ENCODE measurements at regions not wholly inside any gene's neighbourhood (a gene's known extent, or its start where the extent isn't known, plus 50 kb on each side); places are given as distances from the start of the nearest gene placed in this dataset.

GRCh38 chr11:131165036-131165435 is 205.4 kb upstream of the NTM start:
- Histone ChIP-seq H2AFZ (ENCODE audit: low read length) (no peak overlapping the region), H3K4me3 (replicated peaks in 1 of 4; ENCODE audit: control extremely low read depth in 1 of 4, insufficient read depth in 1 of 4, low read depth in 3 of 4, low read length in 4 of 4) (no peak overlapping the region), H3K4me2 (ENCODE audit: extremely low read depth, insufficient read depth, low read length) (no peak overlapping the region), H3K27ac (ENCODE audit: insufficient read depth, low read length) (no peak overlapping the region), H3K4me1 (ENCODE audit: control insufficient read depth, extremely low read depth, insufficient read depth, low read length) (no peaks in the 10 kb centered on the region), H3K9me3 (ENCODE audit: control insufficient read depth, insufficient read depth, low read depth, low read length) (no peaks in the 10 kb centered on the region), H4K20me1 (ENCODE audit: control insufficient read depth, extremely low read depth, insufficient read depth, low read length) (no peaks in the 10 kb centered on the region), H3K36me3 (ENCODE audit: control insufficient read depth, insufficient read depth, low read length) (no peaks in the 10 kb centered on the region), H3K79me2 (ENCODE audit: control insufficient read depth, insufficient read depth, low read length) (no peaks in the 10 kb centered on the region), H3K27me3 (ENCODE audit: control insufficient read depth, insufficient read depth, low read length) (peaks cover 3% of the 10 kb centered on the region), H3K9ac (ENCODE audit: insufficient read depth, low read length) (no peak overlapping the region)
- no peak for DNase-seq (ENCODE audit: low read depth in 2 of 2)
- TF ChIP-seq CTCF (conservative IDR thresholded peaks at IDR 0.05 in 1 of 2, IDR thresholded peaks at IDR 0.05 in 1 of 2; ENCODE audit: low read depth in 1 of 2, low read length in 2 of 2) = no peak
- no peak for TF ChIP-seq EZH2 (IDR thresholded peaks at IDR 0.05; ENCODE audit: low read length, missing control alignments)

- Histone ChIP-seq H4K20me1 (ENCODE audit: control insufficient read depth, extremely low read depth, insufficient read depth, low read length) (no peaks in the 10 kb centered on the region), H2AFZ (ENCODE audit: low read length) (no peak overlapping the region), H3K4me1 (ENCODE audit: control insufficient read depth, extremely low read depth, insufficient read depth, low read length) (no peaks in the 10 kb centered on the region), H3K9me3 (ENCODE audit: control insufficient read depth, insufficient read depth, low read depth, low read length) (no peaks in the 10 kb centered on the region), H3K9ac (ENCODE audit: insufficient read depth, low read length) (no peak overlapping the region), H3K4me3 (replicated peaks in 1 of 4; ENCODE audit: control extremely low read depth in 1 of 4, insufficient read depth in 1 of 4, low read depth in 3 of 4, low read length in 4 of 4) (no peak overlapping the region), H3K27me3 (ENCODE audit: control insufficient read depth, insufficient read depth, low read length) (no peaks in the 10 kb centered on the region), H3K27ac (ENCODE audit: insufficient read depth, low read length) (no peak overlapping the region), H3K79me2 (ENCODE audit: control insufficient read depth, insufficient read depth, low read length) (no peaks in the 10 kb centered on the region), H3K4me2 (ENCODE audit: extremely low read depth, insufficient read depth, low read length) (no peak overlapping the region), H3K36me3 (ENCODE audit: control insufficient read depth, insufficient read depth, low read length) (no peaks in the 10 kb centered on the region)
- TF ChIP-seq CTCF (conservative IDR thresholded peaks at IDR 0.05 in 1 of 2, IDR thresholded peaks at IDR 0.05 in 1 of 2; ENCODE audit: low read depth in 1 of 2, low read length in 2 of 2) = no peak
- TF ChIP-seq EZH2 (IDR thresholded peaks at IDR 0.05; ENCODE audit: low read length, missing control alignments) = no peak
- DNase-seq (ENCODE audit: low read depth in 2 of 2) = no peak
These were observed 201.3 kb upstream of the NTM start for GRCh38 chr11:131168839-131169713.

GRCh38 chr11:131172011-131172410 is 198.4 kb upstream of the NTM start:
- Histone ChIP-seq H3K27me3 (ENCODE audit: control insufficient read depth, insufficient read depth, low read length) (no peaks in the 10 kb centered on the region), H3K27ac (ENCODE audit: insufficient read depth, low read length) (no peak overlapping the region), H3K9ac (ENCODE audit: insufficient read depth, low read length) (no peak overlapping the region), H4K20me1 (ENCODE audit: control insufficient read depth, extremely low read depth, insufficient read depth, low read length) (no peaks in the 10 kb centered on the region), H3K9me3 (ENCODE audit: control insufficient read depth, insufficient read depth, low read depth, low read length) (no peaks in the 10 kb centered on the region), H3K4me3 (replicated peaks in 1 of 4; ENCODE audit: control extremely low read depth in 1 of 4, insufficient read depth in 1 of 4, low read depth in 3 of 4, low read length in 4 of 4) (no peak overlapping the region), H3K79me2 (ENCODE audit: control insufficient read depth, insufficient read depth, low read length) (no peaks in the 10 kb centered on the region), H3K4me1 (ENCODE audit: control insufficient read depth, extremely low read depth, insufficient read depth, low read length) (no peaks in the 10 kb centered on the region), H3K4me2 (ENCODE audit: extremely low read depth, insufficient read depth, low read length) (no peak overlapping the region), H2AFZ (ENCODE audit: low read length) (no peak overlapping the region), H3K36me3 (ENCODE audit: control insufficient read depth, insufficient read depth, low read length) (no peaks in the 10 kb centered on the region)
- DNase-seq (ENCODE audit: low read depth in 2 of 2) = no peak
- TF ChIP-seq EZH2 (IDR thresholded peaks at IDR 0.05; ENCODE audit: low read length, missing control alignments) = no peak
- no peak for TF ChIP-seq CTCF (conservative IDR thresholded peaks at IDR 0.05 in 1 of 2, IDR thresholded peaks at IDR 0.05 in 1 of 2; ENCODE audit: low read depth in 1 of 2, low read length in 2 of 2)
